ENCODE measurements at regions not wholly inside any gene's neighbourhood (a gene's known extent, or its start where the extent isn't known, plus 50 kb on each side); places are given as distances from the start of the nearest gene placed in this dataset.

DNA sequence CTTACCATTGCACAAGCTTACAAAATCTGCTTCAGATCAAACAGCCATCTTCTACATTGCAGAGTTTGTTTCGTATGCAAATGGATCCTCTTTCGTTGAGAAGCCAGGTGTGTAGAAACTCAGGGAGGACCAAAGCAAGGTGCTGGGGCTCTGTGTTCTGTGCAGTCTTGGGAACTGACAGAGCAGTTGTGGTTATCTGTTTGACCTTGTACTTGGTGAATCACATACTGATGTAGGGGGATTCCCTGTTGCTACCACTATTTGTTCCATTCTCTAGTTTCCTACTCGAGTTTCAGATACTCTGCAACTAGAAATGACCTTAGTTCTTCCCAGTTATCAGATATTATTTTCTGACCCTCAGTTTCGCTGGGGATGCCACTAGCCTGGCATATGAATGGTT is 95.2 kb upstream of the CLDN10 start:
- H3K27ac ChIP-seq: no peak overlapping the region
- DNase-seq (ENCODE audit: low spot score): no peak
- TF ChIP-seq, protein P1, sequence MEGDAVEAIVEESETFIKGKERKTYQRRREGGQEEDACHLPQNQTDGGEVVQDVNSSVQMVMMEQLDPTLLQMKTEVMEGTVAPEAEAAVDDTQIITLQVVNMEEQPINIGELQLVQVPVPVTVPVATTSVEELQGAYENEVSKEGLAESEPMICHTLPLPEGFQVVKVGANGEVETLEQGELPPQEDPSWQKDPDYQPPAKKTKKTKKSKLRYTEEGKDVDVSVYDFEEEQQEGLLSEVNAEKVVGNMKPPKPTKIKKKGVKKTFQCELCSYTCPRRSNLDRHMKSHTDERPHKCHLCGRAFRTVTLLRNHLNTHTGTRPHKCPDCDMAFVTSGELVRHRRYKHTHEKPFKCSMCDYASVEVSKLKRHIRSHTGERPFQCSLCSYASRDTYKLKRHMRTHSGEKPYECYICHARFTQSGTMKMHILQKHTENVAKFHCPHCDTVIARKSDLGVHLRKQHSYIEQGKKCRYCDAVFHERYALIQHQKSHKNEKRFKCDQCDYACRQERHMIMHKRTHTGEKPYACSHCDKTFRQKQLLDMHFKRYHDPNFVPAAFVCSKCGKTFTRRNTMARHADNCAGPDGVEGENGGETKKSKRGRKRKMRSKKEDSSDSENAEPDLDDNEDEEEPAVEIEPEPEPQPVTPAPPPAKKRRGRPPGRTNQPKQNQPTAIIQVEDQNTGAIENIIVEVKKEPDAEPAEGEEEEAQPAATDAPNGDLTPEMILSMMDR (IDR thresholded peaks at IDR 0.05): no peak
- no peak overlapping the region for H3K4me3 ChIP-seq

- no peak overlapping the region for H3K4me3 ChIP-seq
- DNase-seq (ENCODE audit: low spot score): no peak
- no peak overlapping the region for H3K27ac ChIP-seq
- TF ChIP-seq, protein P1 (IDR thresholded peaks at IDR 0.05): no peak
Observed at GRCh38 chr13:95462801-95463200, 89.7 kb upstream of the CLDN10 start.

- H3K27ac ChIP-seq: no peak overlapping the region
- TF ChIP-seq, protein P1 (IDR thresholded peaks at IDR 0.05): no peak
- no peak overlapping the region for H3K4me3 ChIP-seq
- DNase-seq (ENCODE audit: low spot score): no peak
Observed at GRCh38 chr13:95463531-95463930, 89.0 kb upstream of the CLDN10 start.

DNA sequence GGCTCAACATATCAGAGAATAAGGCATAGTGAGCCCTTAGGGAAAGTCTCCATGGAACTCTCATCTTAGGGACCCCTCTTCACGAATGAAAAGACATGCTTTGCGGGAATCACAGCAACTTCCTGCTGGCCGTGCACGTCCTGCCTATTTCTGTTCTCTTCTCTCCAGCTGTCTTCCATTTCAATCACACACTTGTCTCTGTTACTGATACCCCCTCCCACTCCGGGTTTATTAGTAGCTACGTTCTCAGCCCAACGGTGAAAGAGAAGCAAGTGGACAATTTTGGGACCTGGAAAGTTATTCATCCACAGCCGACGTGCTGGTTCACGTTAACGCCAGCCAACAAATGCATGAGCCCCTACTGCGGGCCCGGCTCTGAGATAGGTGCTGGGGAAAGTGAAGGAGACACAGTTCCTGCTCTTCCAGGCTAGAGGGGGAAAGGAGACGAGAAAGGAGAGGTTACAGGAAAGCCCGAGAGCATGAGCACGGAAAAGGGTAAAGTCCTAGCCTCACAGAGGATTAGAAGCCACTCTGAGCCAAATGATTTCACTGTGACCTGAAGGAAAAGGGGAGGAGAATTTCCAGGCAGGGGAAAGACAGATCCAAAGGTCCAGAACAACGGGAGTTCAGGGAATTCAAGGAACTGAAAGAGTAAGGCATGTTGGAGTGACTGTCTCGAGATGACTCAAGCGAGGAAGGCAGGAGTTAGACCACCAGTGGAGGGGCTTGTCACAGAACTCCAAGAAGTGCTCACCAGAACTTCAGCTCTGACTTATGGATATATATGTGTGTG is 81.8 kb upstream of the CLDN10 start:
- no peak for DNase-seq (ENCODE audit: low spot score)
- Histone ChIP-seq H3K27ac (no peak overlapping the region), H3K4me3 (no peak overlapping the region)
- TF ChIP-seq, protein P1 (IDR thresholded peaks at IDR 0.05): no peak

DNA sequence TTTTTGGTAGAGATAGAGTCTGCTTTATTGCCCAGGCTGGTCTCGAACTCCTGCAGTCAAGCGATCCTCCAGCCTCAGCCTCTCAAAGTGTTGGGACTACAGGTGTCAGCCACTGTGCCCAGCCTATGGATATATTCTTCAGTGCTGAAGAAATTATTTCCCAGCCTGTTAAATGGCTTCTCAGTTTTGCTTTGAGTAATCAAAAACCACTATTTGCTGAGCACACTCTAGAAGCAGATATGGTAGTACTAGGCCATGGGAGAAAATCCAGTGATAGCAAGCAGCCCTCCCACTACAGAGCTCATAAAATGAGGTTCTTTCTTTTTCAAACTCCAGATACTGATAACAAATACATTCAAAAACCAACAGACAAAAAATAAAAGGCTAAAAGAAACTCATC is 80.6 kb upstream of the CLDN10 start:
- TF ChIP-seq, protein P1 (IDR thresholded peaks at IDR 0.05): no peak
- DNase-seq (ENCODE audit: low spot score): no peak
- H3K4me3 ChIP-seq: no peak overlapping the region
- H3K27ac ChIP-seq: no peak overlapping the region

DNA sequence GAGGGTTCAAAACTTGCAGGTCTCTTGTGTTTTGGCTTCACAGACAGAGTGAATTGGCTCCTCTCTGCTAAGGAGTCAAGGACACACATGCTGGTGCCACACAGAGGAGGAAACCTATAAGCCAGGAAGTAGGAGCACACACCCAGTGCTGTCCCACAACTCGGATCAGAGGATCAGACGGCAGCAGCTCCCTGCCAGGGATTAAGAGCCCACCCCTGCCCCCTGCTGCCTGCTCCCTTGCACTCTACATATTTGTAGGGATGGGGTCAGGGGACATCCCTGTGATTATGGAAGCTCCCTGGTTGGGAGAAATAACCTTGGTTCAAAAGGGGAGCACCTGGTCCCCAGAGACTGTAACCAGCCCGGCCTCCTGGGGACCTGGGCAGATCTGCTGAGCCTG is 77.5 kb upstream of the CLDN10 start:
- H3K4me3 ChIP-seq: no peak overlapping the region
- DNase-seq (ENCODE audit: low spot score): no peak
- no peak overlapping the region for H3K27ac ChIP-seq
- TF ChIP-seq, protein P1 (IDR thresholded peaks at IDR 0.05): no peak

DNA sequence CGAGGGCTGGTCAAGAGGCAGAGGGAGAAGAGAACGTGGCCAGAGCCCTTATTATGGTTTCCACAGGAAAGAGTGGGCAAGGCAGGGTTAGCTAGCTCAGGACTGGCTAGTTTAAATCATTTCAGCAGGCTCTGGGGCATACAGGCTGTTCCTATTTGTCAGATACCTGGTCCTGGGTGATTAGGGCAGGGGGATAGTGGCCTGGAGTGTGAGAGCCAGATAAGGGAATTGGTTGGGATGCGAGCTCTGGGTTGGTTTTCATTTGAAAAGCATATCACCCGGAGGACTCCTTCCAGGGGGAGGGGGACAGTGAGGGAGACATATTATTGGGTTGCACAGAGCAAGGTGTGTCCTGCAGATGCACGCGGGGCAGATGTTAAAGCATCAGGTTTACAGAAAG is 75.3 kb upstream of the CLDN10 start:
- no peak for DNase-seq (ENCODE audit: low spot score)
- H3K27ac ChIP-seq: no peak overlapping the region
- TF ChIP-seq, protein P1 (IDR thresholded peaks at IDR 0.05): no peak

More for the DNA sequence above, 75.3 kb upstream of the CLDN10 start:
- H3K4me3 ChIP-seq: no peak overlapping the region

Measured in coronary artery (tissue), 2 donors.